ENCODE measurements at regions not wholly inside any gene's neighbourhood (a gene's known extent, or its start where the extent isn't known, plus 50 kb on each side); places are given as distances from the start of the nearest gene placed in this dataset.

- no peaks in the 10 kb centered on the region for H3K4me1 ChIP-seq (ENCODE audit: control insufficient read depth, insufficient read depth, low read length)
- DNase-seq (ENCODE audit: low read depth) = no peak
- no peaks in the 10 kb centered on the region for H3K36me3 ChIP-seq (ENCODE audit: control insufficient read depth, insufficient read depth, low read length, severe bottlenecking)
- H3K9ac ChIP-seq (ENCODE audit: low read length) = no peak overlapping the region
- H3K9me3 ChIP-seq (ENCODE audit: control insufficient read depth, low read length) = no peaks in the 10 kb centered on the region
- H3K27me3 ChIP-seq (replicated peaks; ENCODE audit: control insufficient read depth, insufficient read depth, low read length) = no peaks in the 10 kb centered on the region
- H3K4me3 ChIP-seq (ENCODE audit: low read length) = no peak overlapping the region
Measured at GRCh38 chr13:81726037-81726726, 1385.3 kb upstream of the SPRY2 start.

GRCh38 chr13:81722456-81722855 lies 1381.5 kb upstream of the SPRY2 start:
- Histone ChIP-seq H3K9ac (ENCODE audit: low read length) (no peak overlapping the region), H3K27me3 (replicated peaks; ENCODE audit: control insufficient read depth, insufficient read depth, low read length) (no peaks in the 10 kb centered on the region), H3K4me3 (ENCODE audit: low read length) (no peak overlapping the region), H3K9me3 (ENCODE audit: control insufficient read depth, low read length) (no peaks in the 10 kb centered on the region), H3K4me1 (ENCODE audit: control insufficient read depth, insufficient read depth, low read length) (no peaks in the 10 kb centered on the region), H3K36me3 (ENCODE audit: control insufficient read depth, insufficient read depth, low read length, severe bottlenecking) (no peaks in the 10 kb centered on the region)
- DNase-seq (ENCODE audit: low read depth) = no peak

- H3K4me3 ChIP-seq (ENCODE audit: low read length) = no peak overlapping the region
- no peaks in the 10 kb centered on the region for H3K27me3 ChIP-seq (replicated peaks; ENCODE audit: control insufficient read depth, insufficient read depth, low read length)
- H3K9me3 ChIP-seq (ENCODE audit: control insufficient read depth, low read length) = no peaks in the 10 kb centered on the region
- no peak overlapping the region for H3K9ac ChIP-seq (ENCODE audit: low read length)
- no peaks in the 10 kb centered on the region for H3K36me3 ChIP-seq (ENCODE audit: control insufficient read depth, insufficient read depth, low read length, severe bottlenecking)
- H3K4me1 ChIP-seq (ENCODE audit: control insufficient read depth, insufficient read depth, low read length) = no peaks in the 10 kb centered on the region
- no peak for DNase-seq (ENCODE audit: low read depth)
Measured at GRCh38 chr13:81721400-81721799, 1380.5 kb upstream of the SPRY2 start.

GRCh38 chr13:81714513-81714912 lies 1373.6 kb upstream of the SPRY2 start:
- no peaks in the 10 kb centered on the region for H3K9me3 ChIP-seq (ENCODE audit: control insufficient read depth, low read length)
- DNase-seq (ENCODE audit: low read depth) = no peak
- no peaks in the 10 kb centered on the region for H3K27me3 ChIP-seq (replicated peaks; ENCODE audit: control insufficient read depth, insufficient read depth, low read length)
- H3K36me3 ChIP-seq (ENCODE audit: control insufficient read depth, insufficient read depth, low read length, severe bottlenecking) = no peaks in the 10 kb centered on the region
- H3K9ac ChIP-seq (ENCODE audit: low read length) = no peak overlapping the region
- no peaks in the 10 kb centered on the region for H3K4me1 ChIP-seq (ENCODE audit: control insufficient read depth, insufficient read depth, low read length)
- H3K4me3 ChIP-seq (ENCODE audit: low read length) = no peak overlapping the region

- H3K27me3 ChIP-seq (replicated peaks; ENCODE audit: control insufficient read depth, insufficient read depth, low read length) = no peaks in the 10 kb centered on the region
- H3K9ac ChIP-seq (ENCODE audit: low read length) = no peak overlapping the region
- H3K36me3 ChIP-seq (ENCODE audit: control insufficient read depth, insufficient read depth, low read length, severe bottlenecking) = no peaks in the 10 kb centered on the region
- no peak overlapping the region for H3K4me3 ChIP-seq (ENCODE audit: low read length)
- H3K9me3 ChIP-seq (ENCODE audit: control insufficient read depth, low read length) = no peaks in the 10 kb centered on the region
- H3K4me1 ChIP-seq (ENCODE audit: control insufficient read depth, insufficient read depth, low read length) = no peaks in the 10 kb centered on the region
- DNase-seq (ENCODE audit: low read depth) = no peak
Measured at GRCh38 chr13:81713201-81713600, 1372.3 kb upstream of the SPRY2 start.

GRCh38 chr13:81697826-81698225 lies 1356.9 kb upstream of the SPRY2 start:
- Histone ChIP-seq H3K4me1 (ENCODE audit: control insufficient read depth, insufficient read depth, low read length) (no peaks in the 10 kb centered on the region), H3K9ac (ENCODE audit: low read length) (no peak overlapping the region), H3K9me3 (ENCODE audit: control insufficient read depth, low read length) (peaks cover 6% of the 10 kb centered on the region), H3K27me3 (replicated peaks; ENCODE audit: control insufficient read depth, insufficient read depth, low read length) (no peaks in the 10 kb centered on the region), H3K36me3 (ENCODE audit: control insufficient read depth, insufficient read depth, low read length, severe bottlenecking) (no peaks in the 10 kb centered on the region), H3K4me3 (ENCODE audit: low read length) (no peak overlapping the region)
- no peak for DNase-seq (ENCODE audit: low read depth)

- Histone ChIP-seq H3K9me3 (ENCODE audit: control insufficient read depth, low read length) (no peaks in the 10 kb centered on the region), H3K9ac (ENCODE audit: low read length) (no peak overlapping the region), H3K4me1 (ENCODE audit: control insufficient read depth, insufficient read depth, low read length) (no peaks in the 10 kb centered on the region), H3K4me3 (ENCODE audit: low read length) (no peak overlapping the region), H3K36me3 (ENCODE audit: control insufficient read depth, insufficient read depth, low read length, severe bottlenecking) (no peaks in the 10 kb centered on the region), H3K27me3 (replicated peaks; ENCODE audit: control insufficient read depth, insufficient read depth, low read length) (no peaks in the 10 kb centered on the region)
- DNase-seq (ENCODE audit: low read depth) = peak; percentile 26
Measured at GRCh38 chr13:81686877-81687276, 1346.0 kb upstream of the SPRY2 start.

- H3K27me3 ChIP-seq (replicated peaks; ENCODE audit: control insufficient read depth, insufficient read depth, low read length) = no peaks in the 10 kb centered on the region
Measured at GRCh38 chr13:81683521-81683920, 1342.6 kb upstream of the SPRY2 start.

GRCh38 chr13:81682081-81682630 lies 1341.2 kb upstream of the SPRY2 start:
- no peaks in the 10 kb centered on the region for H3K4me1 ChIP-seq (ENCODE audit: control insufficient read depth, insufficient read depth, low read length)
- H3K9ac ChIP-seq (ENCODE audit: low read length) = no peak overlapping the region
- H3K4me3 ChIP-seq (ENCODE audit: low read length) = no peak overlapping the region
- H3K27me3 ChIP-seq (replicated peaks; ENCODE audit: control insufficient read depth, insufficient read depth, low read length) = no peaks in the 10 kb centered on the region
- peaks cover 13% of the 10 kb centered on the region for H3K9me3 ChIP-seq (ENCODE audit: control insufficient read depth, low read length)
- H3K36me3 ChIP-seq (ENCODE audit: control insufficient read depth, insufficient read depth, low read length, severe bottlenecking) = no peaks in the 10 kb centered on the region
- peak; percentile 1 for DNase-seq (ENCODE audit: low read depth)

More at GRCh38 chr13:81683521-81683920, 1342.6 kb upstream of the SPRY2 start:
- no peak overlapping the region for H3K9ac ChIP-seq (ENCODE audit: low read length)
- H3K36me3 ChIP-seq (ENCODE audit: control insufficient read depth, insufficient read depth, low read length, severe bottlenecking) = no peaks in the 10 kb centered on the region
- no peak for DNase-seq (ENCODE audit: low read depth)
- no peak overlapping the region for H3K4me3 ChIP-seq (ENCODE audit: low read length)
- no peaks in the 10 kb centered on the region for H3K4me1 ChIP-seq (ENCODE audit: control insufficient read depth, insufficient read depth, low read length)
- H3K9me3 ChIP-seq (ENCODE audit: control insufficient read depth, low read length) = peaks cover 4% of the 10 kb centered on the region

- no peak overlapping the region for H3K9ac ChIP-seq (ENCODE audit: low read length)
- no peak for DNase-seq (ENCODE audit: low read depth)
- H3K27me3 ChIP-seq (replicated peaks; ENCODE audit: control insufficient read depth, insufficient read depth, low read length) = no peaks in the 10 kb centered on the region
- peaks cover 13% of the 10 kb centered on the region for H3K9me3 ChIP-seq (ENCODE audit: control insufficient read depth, low read length)
- H3K36me3 ChIP-seq (ENCODE audit: control insufficient read depth, insufficient read depth, low read length, severe bottlenecking) = no peaks in the 10 kb centered on the region
- H3K4me1 ChIP-seq (ENCODE audit: control insufficient read depth, insufficient read depth, low read length) = no peaks in the 10 kb centered on the region
- H3K4me3 ChIP-seq (ENCODE audit: low read length) = no peak overlapping the region
Measured at GRCh38 chr13:81677857-81678256, 1336.9 kb upstream of the SPRY2 start.

GRCh38 chr13:81676008-81676407 lies 1335.1 kb upstream of the SPRY2 start:
- no peaks in the 10 kb centered on the region for H3K4me1 ChIP-seq (ENCODE audit: control insufficient read depth, insufficient read depth, low read length)
- no peak for DNase-seq (ENCODE audit: low read depth)
- no peak overlapping the region for H3K9ac ChIP-seq (ENCODE audit: low read length)
- H3K4me3 ChIP-seq (ENCODE audit: low read length) = no peak overlapping the region
- H3K27me3 ChIP-seq (replicated peaks; ENCODE audit: control insufficient read depth, insufficient read depth, low read length) = no peaks in the 10 kb centered on the region
- H3K9me3 ChIP-seq (ENCODE audit: control insufficient read depth, low read length) = peaks cover 13% of the 10 kb centered on the region
- H3K36me3 ChIP-seq (ENCODE audit: control insufficient read depth, insufficient read depth, low read length, severe bottlenecking) = no peaks in the 10 kb centered on the region

GRCh38 chr13:81671064-81671463 lies 1330.1 kb upstream of the SPRY2 start:
- H3K27me3 ChIP-seq (replicated peaks; ENCODE audit: control insufficient read depth, insufficient read depth, low read length) = no peaks in the 10 kb centered on the region
- no peak overlapping the region for H3K9ac ChIP-seq (ENCODE audit: low read length)
- H3K9me3 ChIP-seq (ENCODE audit: control insufficient read depth, low read length) = no peaks in the 10 kb centered on the region
- no peak for DNase-seq (ENCODE audit: low read depth)
- no peaks in the 10 kb centered on the region for H3K36me3 ChIP-seq (ENCODE audit: control insufficient read depth, insufficient read depth, low read length, severe bottlenecking)
- no peaks in the 10 kb centered on the region for H3K4me1 ChIP-seq (ENCODE audit: control insufficient read depth, insufficient read depth, low read length)
- H3K4me3 ChIP-seq (ENCODE audit: low read length) = no peak overlapping the region
